Stomach (tissue), 4 donors: ENCODE measurements at regions not wholly inside any gene's neighbourhood (a gene's known extent, or its start where the extent isn't known, plus 50 kb on each side); places are given as distances from the start of the nearest gene placed in this dataset.

Experiments used
- EP300 ChIP-seq: sonication (generic); formaldehyde crosslinking; IDR thresholded peaks from one replicate; pipeline ENCODE4 v1.6.1; 2017; ENCODE audit warnings: antibody characterized with exemption
- POLR2AphosphoS5 ChIP-seq, 3 donors: sonication (generic); formaldehyde crosslinking; IDR thresholded peaks; one replicate each; pipeline ENCODE4 v1.6.1; 2016; ENCODE audit warnings: antibody characterized with exemption in 3 of 3
- TF ChIP-seq, protein P1 (sequence below), 7 experiments: fragments of 450-650 bp in 4 of 7; fragments of 200-600 bp in 3 of 7; sonication (generic) in 3 of 7; IDR thresholded peaks; one replicate each; pipeline ENCODE4 v1.5.1; 2016 to 2019; ENCODE audit warnings: antibody characterized with exemption in 7 of 7, control low read depth in 2 of 7, mild to moderate bottlenecking in 1 of 7

DNA sequence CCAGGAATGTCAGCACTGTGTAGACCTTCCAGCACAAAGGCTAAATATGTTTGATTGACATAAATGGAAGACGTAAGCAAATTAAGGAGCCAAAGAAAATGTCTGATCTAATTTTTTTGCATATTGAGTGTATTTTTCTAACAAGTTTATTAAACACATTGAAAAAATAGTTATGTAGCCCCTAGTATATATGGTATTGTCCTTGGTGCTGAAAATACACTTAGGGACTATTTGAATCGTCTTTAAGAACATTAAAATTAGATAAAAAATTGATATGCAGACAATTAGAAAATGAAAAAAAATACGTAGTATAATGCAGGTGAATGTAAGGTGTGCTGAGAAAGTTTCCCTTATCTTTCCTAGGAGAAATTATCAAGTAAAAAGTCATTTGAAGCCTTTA, 337.0 kb downstream of the OMA1 start:
- TF ChIP-seq POLR2AphosphoS5 (IDR thresholded peaks at IDR 0.05): no peak
- TF ChIP-seq, protein P1, sequence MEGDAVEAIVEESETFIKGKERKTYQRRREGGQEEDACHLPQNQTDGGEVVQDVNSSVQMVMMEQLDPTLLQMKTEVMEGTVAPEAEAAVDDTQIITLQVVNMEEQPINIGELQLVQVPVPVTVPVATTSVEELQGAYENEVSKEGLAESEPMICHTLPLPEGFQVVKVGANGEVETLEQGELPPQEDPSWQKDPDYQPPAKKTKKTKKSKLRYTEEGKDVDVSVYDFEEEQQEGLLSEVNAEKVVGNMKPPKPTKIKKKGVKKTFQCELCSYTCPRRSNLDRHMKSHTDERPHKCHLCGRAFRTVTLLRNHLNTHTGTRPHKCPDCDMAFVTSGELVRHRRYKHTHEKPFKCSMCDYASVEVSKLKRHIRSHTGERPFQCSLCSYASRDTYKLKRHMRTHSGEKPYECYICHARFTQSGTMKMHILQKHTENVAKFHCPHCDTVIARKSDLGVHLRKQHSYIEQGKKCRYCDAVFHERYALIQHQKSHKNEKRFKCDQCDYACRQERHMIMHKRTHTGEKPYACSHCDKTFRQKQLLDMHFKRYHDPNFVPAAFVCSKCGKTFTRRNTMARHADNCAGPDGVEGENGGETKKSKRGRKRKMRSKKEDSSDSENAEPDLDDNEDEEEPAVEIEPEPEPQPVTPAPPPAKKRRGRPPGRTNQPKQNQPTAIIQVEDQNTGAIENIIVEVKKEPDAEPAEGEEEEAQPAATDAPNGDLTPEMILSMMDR (IDR thresholded peaks at IDR 0.05): no peak
- TF ChIP-seq EP300: no peak
